ENCODE measurements at regions not wholly inside any gene's neighbourhood (a gene's known extent, or its start where the extent isn't known, plus 50 kb on each side); places are given as distances from the start of the nearest gene placed in this dataset.

GRCh38 chr17:51351890-51352289 is 91.5 kb downstream of the UTP18 start:
- TF ChIP-seq CTCF (conservative IDR thresholded peaks at IDR 0.05) (no peak), EZH2 (IDR thresholded peaks at IDR 0.05; ENCODE audit: low read depth) (no peak)
